Caco-2 (cell line): ENCODE measurements at regions not wholly inside any gene's neighbourhood (a gene's known extent, or its start where the extent isn't known, plus 50 kb on each side); places are given as distances from the start of the nearest gene placed in this dataset.

Experiments
- BruUV-seq: library from RNA; stranded (reverse); fragments of 400-500 nt; replicated peaks from 2 replicates; lab custom pipeline; 2021; lab: Mats Ljungman, UMichigan
- CTCF ChIA-PET: fragments of 300-600 bp; sonication (Branson Sonifier 250); formaldehyde crosslinking; loops from one replicate; lab custom pipeline; 2022; ENCODE audit warnings: antibody characterized with exemption; lab: Charles Lee
- POLR2A ChIA-PET: fragments of 300-600 bp; sonication (Branson Sonifier 250); formaldehyde crosslinking; loops from one replicate; lab custom pipeline; 2022; ENCODE audit warnings: antibody characterized with exemption; lab: Charles Lee
- DNase-seq, 2 experiments: peaks; one replicate each; pipeline versions ENCODE4 v3.0.0 to v3.0.0-alpha.2; 2020 to 2022
- H3K27me3 ChIP-seq: replicated peaks from 2 replicates; pipeline ENCODE4 v1.6.0; 2011; ENCODE audit warnings: low read length; ENCODE audit not compliant: control insufficient read depth, insufficient read depth
- H3K36me3 ChIP-seq: 2 replicates; pipeline ENCODE4 v1.5.1; 2011; ENCODE audit warnings: low read length; ENCODE audit not compliant: control insufficient read depth, insufficient read depth
- H3K4me1 ChIP-seq: fragments of 250-450 bp; sonication (Bioruptor Pico); 2 replicates; pipeline ENCODE4 v1.5.1; 2020; ENCODE audit warnings: mild to moderate bottlenecking
- H3K4me3 ChIP-seq: 2 replicates; pipeline ENCODE4 v1.5.1; 2011; ENCODE audit warnings: low read depth, mild to moderate bottlenecking, control low read depth, low read length
- H3K9me3 ChIP-seq: fragments of 250-450 bp; sonication (Bioruptor Pico); 2 replicates; pipeline ENCODE4 v1.5.1; 2020; ENCODE audit warnings: mild to moderate bottlenecking, moderate library complexity
- H3K27ac Mint-ChIP-seq: one replicate; pipeline ENCODE4 v1.8.0; 2022; ENCODE audit warnings: mixed read lengths; ENCODE audit not compliant: unreplicated experiment
- H3K27me3 Mint-ChIP-seq: one replicate; pipeline ENCODE4 v1.8.0; 2022; ENCODE audit warnings: mixed read lengths; ENCODE audit not compliant: insufficient read depth, unreplicated experiment
- H3K36me3 Mint-ChIP-seq: one replicate; pipeline ENCODE4 v1.8.0; 2022; ENCODE audit warnings: mild to moderate bottlenecking, mixed read lengths; ENCODE audit not compliant: insufficient read depth, unreplicated experiment
- H3K4me1 Mint-ChIP-seq: one replicate; pipeline ENCODE4 v1.8.0; 2022; ENCODE audit warnings: low read depth, mixed read lengths; ENCODE audit not compliant: unreplicated experiment
- H3K4me3 Mint-ChIP-seq: one replicate; pipeline ENCODE4 v1.8.0; 2022; ENCODE audit warnings: mild to moderate bottlenecking, moderate library complexity, mixed read lengths; ENCODE audit not compliant: unreplicated experiment
- H3K9me3 Mint-ChIP-seq: one replicate; pipeline ENCODE4 v1.8.0; 2022; ENCODE audit warnings: mixed read lengths; ENCODE audit not compliant: unreplicated experiment
- intact Hi-C: fragments of 100-400 bp; cut with micrococcal nuclease; formaldehyde crosslinking; loops from one replicate; pipeline ENCODE4 v1.10.0; 2022; ENCODE audit not compliant: unreplicated experiment
- TF ChIP-seq, protein P1 (sequence below), 2 experiments: fragments of 200-600 bp in 1 of 2; IDR thresholded peaks; 1 replicate in 1 of 2; 2 replicates in 1 of 2; pipeline versions ENCODE4 v1.5.1 to v1.8.0; 2011 to 2022; ENCODE audit warnings: antibody characterized with exemption in 1 of 2, control low read depth in 1 of 2, inconsistent platforms in 1 of 2, low read depth in 1 of 2, low read length in 1 of 2, mild to moderate bottlenecking in 1 of 2, moderate library complexity in 1 of 2; ENCODE audit not compliant: insufficient read depth in 1 of 2, severe bottlenecking in 1 of 2, unreplicated experiment in 1 of 2

DNA sequence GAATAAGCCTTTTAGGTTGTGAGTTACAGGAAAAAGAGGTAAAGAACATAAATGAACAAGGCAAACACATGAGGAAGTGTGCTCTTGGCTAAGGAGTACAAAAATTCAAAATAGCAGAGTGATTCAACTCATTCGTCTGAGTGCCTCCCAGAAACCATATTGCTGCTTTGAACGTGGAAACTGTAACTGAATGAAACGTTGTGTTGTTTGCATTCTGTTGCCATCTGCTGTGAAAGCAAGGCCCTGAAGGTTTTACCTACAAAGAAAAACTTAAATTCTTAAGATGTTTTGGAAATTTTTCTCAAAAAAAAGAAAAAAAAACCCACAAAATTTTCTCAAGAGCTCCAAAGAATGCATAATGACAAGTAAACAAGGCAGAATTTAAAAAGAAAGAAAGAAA is 375.4 kb upstream of the HS3ST5 start:
- BruUV-seq, result no TSS peak
- H3K4me3 ChIP-seq, result no peak overlapping the region
- Mint-ChIP-seq H3K27me3 (no peaks in the 10 kb centered on the region), H3K4me3 (no peak overlapping the region), H3K36me3 (no peaks in the 10 kb centered on the region), H3K9me3 (no peaks in the 10 kb centered on the region), H3K27ac (no peak overlapping the region), H3K4me1 (no peaks in the 10 kb centered on the region)
- TF ChIP-seq, protein P1, sequence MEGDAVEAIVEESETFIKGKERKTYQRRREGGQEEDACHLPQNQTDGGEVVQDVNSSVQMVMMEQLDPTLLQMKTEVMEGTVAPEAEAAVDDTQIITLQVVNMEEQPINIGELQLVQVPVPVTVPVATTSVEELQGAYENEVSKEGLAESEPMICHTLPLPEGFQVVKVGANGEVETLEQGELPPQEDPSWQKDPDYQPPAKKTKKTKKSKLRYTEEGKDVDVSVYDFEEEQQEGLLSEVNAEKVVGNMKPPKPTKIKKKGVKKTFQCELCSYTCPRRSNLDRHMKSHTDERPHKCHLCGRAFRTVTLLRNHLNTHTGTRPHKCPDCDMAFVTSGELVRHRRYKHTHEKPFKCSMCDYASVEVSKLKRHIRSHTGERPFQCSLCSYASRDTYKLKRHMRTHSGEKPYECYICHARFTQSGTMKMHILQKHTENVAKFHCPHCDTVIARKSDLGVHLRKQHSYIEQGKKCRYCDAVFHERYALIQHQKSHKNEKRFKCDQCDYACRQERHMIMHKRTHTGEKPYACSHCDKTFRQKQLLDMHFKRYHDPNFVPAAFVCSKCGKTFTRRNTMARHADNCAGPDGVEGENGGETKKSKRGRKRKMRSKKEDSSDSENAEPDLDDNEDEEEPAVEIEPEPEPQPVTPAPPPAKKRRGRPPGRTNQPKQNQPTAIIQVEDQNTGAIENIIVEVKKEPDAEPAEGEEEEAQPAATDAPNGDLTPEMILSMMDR (IDR thresholded peaks at IDR 0.05; ENCODE audit: insufficient read depth in 1 of 2, low read depth in 1 of 2, low read length in 1 of 2, severe bottlenecking in 1 of 2, unreplicated experiment in 1 of 2), result no peak
- intact Hi-C loops, result no loop called here
- no peaks in the 10 kb centered on the region for H3K36me3 ChIP-seq
- POLR2A ChIA-PET, result no interaction called here
- H3K4me1 ChIP-seq, result no peaks in the 10 kb centered on the region; the same call in 1 of the 2 replicates
- CTCF ChIA-PET, result no interaction called here
- H3K9me3 ChIP-seq, result no peaks in the 10 kb centered on the region
- no peak for DNase-seq
- H3K27me3 ChIP-seq, result no peaks in the 10 kb centered on the region

- BruUV-seq, result no TSS peak
- Mint-ChIP-seq H3K4me1 (no peaks in the 10 kb centered on the region), H3K27ac (no peak overlapping the region), H3K4me3 (no peak overlapping the region), H3K36me3 (no peaks in the 10 kb centered on the region), H3K27me3 (no peaks in the 10 kb centered on the region), H3K9me3 (no peaks in the 10 kb centered on the region)
- DNase-seq, result no peak
- no peaks in the 10 kb centered on the region for H3K27me3 ChIP-seq
- no peaks in the 10 kb centered on the region for H3K9me3 ChIP-seq
- TF ChIP-seq, protein P1 (IDR thresholded peaks at IDR 0.05; ENCODE audit: insufficient read depth in 1 of 2, low read depth in 1 of 2, low read length in 1 of 2, severe bottlenecking in 1 of 2, unreplicated experiment in 1 of 2), result no peak
- no peaks in the 10 kb centered on the region for H3K36me3 ChIP-seq
- ChIA-PET POLR2A (no interaction called here), CTCF (no interaction called here)
- no peaks in the 10 kb centered on the region; the same call in 1 of the 2 replicates for H3K4me1 ChIP-seq
- intact Hi-C loops, result no loop called here
- H3K4me3 ChIP-seq, result no peak overlapping the region
These were observed 372.1 kb upstream of the HS3ST5 start for GRCh38 chr6:114714836-114715507.

DNA sequence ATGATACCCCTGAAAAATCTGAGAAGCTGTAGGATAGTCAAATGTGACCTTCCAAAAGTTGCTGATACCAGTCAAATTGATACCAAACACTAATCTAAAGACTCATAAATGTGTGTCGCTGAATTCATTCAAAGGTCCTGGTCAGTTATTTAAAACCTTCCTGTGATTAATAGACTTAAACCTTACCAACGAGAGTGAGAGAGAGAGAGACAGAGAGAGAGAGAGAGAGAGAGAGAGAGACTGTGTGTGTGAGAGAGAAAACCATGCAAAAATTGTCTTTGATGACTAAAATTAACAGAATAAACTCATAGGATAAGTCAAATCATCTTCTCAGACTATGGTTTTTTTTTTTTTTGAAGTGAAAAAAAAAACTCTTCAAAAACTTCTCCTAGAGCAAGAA is 370.9 kb upstream of the HS3ST5 start:
- no peaks in the 10 kb centered on the region for H3K36me3 ChIP-seq
- no peaks in the 10 kb centered on the region for H3K4me1 Mint-ChIP-seq
- no peaks in the 10 kb centered on the region for H3K27me3 ChIP-seq
- no peaks in the 10 kb centered on the region for H3K27me3 Mint-ChIP-seq
- peaks cover 8% of the 10 kb centered on the region for H3K9me3 Mint-ChIP-seq
- BruUV-seq, result no TSS peak
- H3K9me3 ChIP-seq, result no peaks in the 10 kb centered on the region
- DNase-seq, result no peak
- H3K4me3 Mint-ChIP-seq, result no peak overlapping the region
- CTCF ChIA-PET, result no interaction called here
- H3K4me1 ChIP-seq, result no peaks in the 10 kb centered on the region; the same call in 1 of the 2 replicates
- intact Hi-C loops, result no loop called here
- H3K36me3 Mint-ChIP-seq, result no peaks in the 10 kb centered on the region
- no peak overlapping the region for H3K4me3 ChIP-seq
- TF ChIP-seq, protein P1 (IDR thresholded peaks at IDR 0.05; ENCODE audit: insufficient read depth in 1 of 2, low read depth in 1 of 2, low read length in 1 of 2, severe bottlenecking in 1 of 2, unreplicated experiment in 1 of 2), result no peak
- no peak overlapping the region for H3K27ac Mint-ChIP-seq
- POLR2A ChIA-PET, result no interaction called here
